ENCODE measurements at regions not wholly inside any gene's neighbourhood (a gene's known extent, or its start where the extent isn't known, plus 50 kb on each side); places are given as distances from the start of the nearest gene placed in this dataset.

DNA sequence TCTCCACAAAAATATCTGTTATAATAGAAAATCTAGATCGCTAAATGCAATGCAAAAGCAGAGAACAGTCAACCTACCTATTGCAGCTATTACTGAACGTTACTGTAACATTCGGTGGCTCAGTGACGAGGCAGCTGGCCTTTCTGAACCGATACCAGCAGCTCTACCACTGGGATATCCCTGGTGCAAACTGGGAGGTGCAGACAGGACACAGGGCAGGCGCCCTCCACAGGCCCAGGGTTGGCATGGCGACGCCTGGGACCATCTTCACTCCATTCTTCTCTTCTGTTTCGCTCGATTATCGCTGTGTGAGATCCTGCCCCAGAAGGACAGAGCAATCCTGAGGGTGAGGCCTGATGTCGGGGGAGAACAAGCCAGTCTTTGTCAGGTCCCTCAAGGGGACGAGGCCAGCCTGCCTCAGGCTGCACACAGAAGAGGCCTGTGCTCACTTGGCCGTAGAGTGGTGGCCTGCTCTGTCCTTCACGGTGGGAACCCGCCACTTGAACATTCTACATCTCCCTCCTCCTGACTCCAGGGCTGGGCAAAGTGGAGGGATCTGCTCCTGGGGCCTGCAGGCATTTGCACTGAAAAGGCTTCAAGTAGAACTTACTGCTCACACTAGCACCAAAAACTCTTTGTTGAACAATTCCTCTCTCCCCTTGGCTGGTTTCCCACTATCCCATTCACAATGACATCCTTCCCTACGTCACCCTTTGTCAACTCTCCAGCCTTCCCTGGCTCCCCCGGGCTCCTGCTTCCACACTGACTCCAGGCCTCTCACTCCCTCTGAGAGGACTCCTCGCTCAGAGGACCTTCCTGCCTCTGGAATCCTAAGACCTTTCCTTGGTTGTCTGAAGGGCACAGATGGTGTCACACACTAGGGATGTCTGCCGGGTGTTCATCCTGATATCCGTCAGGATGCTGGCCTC lies 49.7 kb downstream of the CYRIA start:
- no peak for DNase-seq

DNA sequence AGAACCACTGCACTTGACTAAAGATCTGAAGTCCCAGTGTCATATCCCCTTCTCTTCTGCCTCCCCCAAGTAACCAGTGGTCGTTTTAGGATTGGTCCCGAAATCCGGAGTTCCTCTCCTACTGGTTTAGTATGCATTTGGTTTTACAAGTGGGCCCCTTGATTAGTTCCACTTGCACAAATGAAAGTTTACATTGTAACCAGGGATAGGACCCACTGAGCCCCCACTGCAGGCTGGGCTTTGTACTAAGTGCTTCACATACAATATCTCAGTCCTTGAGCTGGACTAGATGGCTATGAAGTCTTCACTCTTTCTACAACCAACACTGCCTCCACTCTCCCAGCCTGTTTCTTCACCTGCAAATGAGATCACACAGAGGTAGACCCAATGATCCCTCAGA lies 50.4 kb downstream of the CYRIA start:
- no peak for DNase-seq

DNA sequence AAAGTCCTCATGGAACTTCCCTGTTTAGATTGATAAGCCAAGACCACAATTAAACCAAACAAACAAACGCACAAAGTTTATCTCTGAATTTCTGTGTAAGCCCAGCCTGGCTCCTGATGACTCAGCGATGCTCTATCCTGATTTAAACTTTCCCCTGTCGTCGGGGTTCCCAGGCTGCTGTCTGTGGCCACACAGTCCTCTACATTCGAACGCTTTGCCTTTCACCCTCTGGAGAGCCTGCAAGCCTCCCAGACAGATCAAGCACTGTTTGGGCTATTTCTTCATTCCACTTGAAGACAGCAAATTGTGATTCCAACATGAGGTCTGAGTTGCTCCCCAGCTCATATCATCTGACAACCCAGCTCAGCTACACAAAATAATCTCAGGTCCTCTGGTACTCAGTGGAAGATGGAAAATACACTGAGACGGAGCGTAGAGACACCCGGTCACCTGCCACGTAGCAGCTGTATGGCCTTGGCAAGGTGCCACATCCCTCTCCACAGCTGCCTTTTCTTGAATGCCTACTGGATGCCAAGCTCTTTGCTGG lies 51.2 kb downstream of the CYRIA start:
- DNase-seq = no peak

DNA sequence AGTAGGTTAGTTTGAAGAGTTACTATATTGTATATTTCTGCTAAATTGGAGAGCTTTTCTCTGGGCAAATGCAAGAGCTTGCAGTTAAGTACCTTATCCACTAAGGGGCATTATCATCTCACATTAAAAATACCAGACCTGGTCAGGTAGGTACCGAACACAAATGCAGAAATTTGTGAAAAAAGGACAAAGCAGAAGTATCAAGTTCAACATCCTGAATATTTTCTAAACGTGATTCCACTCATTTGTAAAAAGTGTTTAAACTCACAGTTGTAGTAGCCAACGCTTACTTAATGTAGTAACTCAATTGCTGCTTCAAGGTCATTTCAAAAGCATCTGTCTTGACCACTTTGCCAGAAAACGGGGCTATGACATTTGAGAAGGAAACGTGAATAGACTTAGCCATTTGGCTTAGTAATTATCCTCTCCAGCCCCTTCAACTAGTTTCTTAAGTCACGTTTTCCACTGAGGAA lies 52.1 kb downstream of the CYRIA start:
- DNase-seq = no peak

DNA sequence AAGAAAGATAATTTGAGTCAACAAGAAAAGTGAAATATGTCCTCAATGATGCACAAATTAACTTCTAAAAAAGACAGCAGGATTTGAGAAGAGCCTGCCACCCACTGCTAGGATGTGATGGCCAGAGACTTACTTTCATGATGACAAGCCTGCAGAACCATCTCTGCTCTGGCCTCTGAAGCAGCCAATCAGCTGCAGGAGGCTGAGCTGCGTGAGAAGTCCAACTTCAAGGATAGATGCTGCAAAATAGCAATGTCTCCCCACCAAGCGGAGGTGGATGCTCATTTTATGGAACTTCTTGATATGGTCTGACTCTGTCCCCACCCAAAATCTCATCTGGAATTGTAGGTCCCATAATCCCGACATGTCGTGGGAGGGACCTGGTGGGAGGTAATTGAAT lies 53.1 kb downstream of the CYRIA start:
- DNase-seq = no peak

DNA sequence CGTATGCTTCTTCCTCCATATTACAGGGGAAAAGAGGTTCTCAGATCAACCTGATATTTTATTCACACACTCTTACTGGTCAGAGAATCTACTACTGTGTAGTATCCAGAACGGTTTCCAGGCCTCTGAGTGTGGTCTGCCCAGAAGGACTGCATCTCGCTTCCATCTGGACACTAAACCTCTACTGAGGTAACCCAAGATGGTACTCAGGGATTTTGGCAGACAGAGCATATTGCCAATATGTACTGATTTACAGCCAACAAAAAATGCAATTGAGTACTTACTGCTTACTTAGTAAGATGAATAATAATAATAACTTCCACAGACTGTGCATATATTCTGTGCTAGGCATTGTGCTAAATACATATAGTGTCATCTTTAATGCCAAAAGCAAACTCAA lies 55.8 kb downstream of the CYRIA start:
- no peak for DNase-seq

DNA sequence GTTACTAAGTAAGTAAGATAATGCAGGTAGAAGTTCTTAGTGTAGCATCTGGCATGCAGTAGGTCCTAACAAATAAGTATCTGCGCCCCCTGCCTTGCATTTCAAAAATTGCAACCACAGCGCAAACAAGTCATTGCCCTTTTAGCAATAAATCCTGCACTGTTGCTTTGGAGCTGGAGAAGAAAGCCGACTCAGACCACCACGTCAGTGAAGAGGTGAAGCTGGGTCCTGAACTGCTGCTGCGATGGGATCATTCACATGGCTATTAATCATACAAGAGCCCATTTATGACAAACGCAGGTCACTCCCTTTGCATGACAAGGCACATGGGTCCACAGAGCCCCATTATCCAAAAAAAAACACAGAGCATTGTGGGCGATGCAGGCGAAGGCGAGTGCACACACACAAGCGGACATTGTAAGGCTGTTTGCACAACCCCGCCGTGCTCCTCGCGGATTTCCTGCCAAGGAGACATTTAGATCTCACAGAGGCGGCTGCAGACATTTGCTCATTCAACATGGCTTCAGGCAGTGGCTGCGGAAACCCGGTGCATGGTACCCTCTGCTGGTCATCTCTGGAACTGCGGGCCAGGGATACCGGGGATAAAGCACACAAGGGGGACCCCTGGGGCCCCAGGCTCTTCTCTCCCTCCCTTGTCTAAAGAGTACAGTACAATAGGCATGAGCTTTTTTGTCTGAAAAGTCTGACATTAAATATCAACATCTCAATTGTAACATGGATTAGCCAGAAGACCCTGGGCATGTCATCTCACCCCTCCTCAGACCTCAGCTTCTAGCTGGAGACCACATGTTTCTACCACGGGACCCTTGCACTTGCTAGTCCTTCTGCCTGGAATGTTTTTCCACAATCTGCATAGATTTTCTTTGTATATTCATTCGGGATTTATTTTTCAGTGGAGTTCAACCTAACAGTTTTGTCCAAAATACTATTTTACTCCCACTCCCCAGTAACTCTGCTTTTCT lies 56.7 kb downstream of the CYRIA start:
- peak; percentile 3 for DNase-seq

DNA sequence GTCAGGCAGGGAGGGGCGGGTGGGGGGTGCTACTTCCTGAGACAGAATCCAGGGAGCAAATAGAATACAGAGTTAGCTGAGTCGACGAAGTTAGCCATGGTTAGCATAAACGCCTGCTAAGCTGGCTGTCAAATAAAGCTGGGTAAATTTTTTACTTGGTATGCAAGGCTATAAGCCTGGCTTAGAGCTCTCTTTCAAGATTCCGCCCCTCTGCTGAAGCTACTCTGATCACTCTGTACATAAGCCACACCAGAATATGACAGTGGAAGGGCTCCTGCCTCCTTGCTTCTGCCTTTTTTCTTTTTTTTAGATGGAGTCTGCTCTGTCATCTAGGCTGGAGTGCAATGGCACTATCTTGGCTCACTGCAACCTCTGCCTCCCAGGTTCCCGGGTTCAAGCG lies 58.3 kb downstream of the CYRIA start:
- DNase-seq = no peak

DNA sequence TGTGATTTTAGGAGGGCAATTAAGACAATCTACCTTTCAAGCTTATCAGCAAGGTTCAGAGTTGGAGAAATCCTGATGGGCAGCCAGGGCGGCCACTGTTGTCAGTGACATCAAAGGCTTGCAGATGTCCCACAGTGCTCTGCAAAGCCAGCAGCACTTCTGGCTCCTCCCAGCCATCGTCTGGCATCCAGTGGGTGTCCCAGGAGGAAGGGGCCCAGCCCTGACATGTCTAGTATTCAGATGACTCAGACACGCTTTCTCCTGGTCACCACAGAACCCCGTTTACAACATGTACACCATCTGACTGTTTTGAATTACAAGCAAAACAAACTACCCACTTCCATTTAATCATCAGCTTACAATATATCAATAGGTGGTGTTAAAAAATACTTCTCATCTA lies 61.4 kb downstream of the CYRIA start:
- no peak for DNase-seq

DNA sequence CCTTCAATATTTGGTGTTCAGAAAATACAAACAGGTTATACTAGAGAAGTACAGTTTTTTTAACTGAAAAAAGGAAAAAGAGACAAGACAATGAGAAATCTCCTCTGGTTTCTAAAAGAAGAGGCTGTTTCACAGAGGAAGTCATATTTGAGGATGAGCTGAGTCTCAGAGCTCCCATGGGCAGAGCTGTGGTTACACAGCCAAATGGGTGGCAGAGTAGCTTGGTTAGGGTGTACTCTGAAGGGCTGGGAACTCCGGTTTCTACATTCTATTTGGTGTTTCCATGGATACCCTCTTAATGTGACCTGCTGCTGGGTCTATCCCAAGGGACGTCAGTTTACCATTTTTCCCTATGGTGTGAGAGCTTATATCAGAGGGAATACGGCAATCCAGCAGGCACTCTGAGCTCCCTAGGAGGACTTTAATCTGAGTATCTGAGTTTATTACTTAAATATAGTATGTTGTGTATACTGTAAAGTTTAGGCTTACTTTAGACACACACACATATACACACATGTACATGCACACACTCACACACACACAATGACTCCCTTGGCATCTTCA lies 74.2 kb downstream of the CYRIA start:
- no peak for DNase-seq

DNA sequence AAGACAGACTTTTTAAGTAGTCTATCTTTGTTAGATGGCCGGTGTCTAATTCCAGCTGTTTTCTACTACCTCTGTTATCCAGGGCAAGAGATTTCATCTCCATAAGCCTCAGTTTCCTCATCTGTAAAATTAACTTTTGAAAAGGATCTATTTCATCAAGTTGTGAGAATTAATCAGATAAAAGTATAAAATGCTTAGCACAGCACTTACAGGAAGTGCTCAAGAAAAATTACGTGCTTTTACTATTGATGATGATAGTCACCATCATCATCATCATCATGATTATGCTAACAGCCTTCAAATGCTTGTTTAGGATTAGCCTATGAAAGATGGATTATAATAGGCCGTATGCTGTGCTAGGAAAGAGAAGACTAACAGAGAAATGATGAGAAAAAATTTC lies 76.2 kb downstream of the CYRIA start:
- no peak for DNase-seq

DNA sequence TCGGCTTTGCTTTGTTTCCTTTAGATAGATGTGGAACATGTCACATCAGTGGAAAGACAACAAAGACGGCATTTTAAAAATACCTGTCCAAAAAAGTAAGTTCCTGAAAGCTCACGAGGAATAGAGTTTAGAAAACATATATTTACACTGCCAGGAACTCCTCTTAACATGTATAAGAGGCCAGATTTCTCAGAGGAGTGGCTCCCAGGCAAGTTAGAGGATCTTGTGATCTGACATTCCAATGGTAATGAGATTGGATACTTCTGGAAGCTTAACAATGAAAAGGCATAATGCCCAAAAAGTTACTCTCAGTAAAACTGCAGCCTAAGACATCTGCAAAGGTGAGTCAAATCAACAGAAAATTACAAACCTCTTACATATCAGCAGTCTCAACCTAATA lies 77.1 kb downstream of the CYRIA start:
- DNase-seq = no peak

DNA sequence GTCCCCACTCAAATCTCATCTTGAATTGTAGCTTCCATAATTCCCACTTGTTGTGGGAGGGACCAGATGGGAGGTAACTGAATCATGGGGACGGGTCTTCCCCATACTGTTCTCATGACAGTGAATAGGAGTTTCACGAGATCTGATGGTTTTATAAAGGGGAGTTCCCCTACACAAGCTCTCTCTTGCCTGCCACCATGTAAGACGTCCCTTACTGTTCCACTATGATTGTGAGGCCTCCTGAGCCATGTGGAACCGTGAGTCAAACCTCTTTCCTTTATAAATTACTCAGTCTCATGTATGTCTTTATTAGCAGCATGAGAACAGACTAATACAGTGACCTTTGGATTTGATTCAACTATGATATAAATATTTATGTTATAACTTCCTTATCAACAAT lies 78.0 kb downstream of the CYRIA start:
- no peak for DNase-seq

DNA sequence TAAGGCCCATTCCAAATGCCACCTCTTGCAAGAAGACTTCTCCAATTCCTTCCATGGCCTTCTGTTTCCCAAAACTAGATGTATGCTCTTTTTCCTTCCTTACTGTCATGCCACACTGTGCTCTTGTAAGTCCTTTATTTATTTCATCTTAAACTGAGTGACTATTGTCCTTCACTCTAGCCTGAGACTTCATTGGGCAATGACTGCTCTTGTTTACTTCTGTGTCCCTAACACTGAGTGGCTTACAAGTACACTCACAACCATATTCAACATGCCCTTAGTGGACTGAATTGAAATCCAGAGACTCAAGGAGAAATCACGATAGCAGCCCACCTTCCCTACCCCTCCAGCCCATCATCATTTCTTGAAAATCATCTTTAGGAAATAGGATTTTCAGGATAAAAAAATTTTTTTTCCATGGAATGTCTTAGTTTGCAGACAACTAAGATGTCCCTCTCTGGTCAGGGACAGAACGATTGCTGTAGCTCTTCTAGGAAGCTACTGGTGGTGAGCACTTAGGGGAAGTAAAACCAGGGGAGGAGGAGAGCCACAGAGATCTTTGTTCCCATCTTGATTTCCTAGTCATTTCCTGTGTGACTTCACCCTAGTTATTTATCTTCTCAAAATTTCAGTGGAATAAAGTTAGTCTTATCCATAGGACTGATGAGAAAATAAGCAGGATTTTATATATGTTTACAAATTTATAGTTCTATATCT lies 80.7 kb downstream of the CYRIA start:
- no peak for DNase-seq

DNA sequence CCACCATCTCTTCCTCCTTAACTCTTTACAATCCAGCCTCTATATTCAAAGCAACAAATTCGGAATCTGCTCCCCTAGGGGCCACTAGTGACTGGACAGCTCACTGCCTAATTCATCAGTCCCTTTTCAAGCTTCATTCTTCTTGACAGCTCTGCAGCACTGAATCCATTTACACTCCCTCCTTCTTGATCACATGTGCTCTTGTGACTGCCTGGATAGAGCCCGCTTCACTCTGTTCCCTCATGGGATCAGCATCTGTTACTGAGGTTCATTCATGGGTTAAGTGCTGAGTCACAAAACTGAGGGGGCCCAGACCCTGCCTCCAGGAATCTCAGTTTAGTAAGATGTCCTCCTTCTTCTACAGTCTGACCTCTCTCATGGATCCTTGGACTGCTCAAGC lies 81.5 kb downstream of the CYRIA start:
- no peak for DNase-seq

DNA sequence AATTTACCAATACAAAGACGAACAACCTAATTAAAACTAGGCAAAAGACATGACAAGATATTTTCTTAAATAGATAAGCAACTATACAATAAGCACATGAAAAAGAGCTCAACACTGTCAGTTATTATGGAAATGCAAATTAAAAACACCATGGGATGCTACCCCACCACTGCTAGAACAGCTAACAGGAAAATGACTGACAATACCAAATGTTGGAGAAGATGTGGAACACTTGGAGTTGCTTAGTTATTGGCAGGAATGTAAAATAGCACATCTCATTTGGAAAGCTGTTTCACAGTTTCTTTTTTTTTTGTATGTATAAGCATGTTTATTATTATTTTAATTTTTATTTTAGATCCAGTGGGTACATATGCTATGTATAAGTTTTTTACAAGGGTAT lies 84.4 kb downstream of the CYRIA start:
- no peak for DNase-seq

DNA sequence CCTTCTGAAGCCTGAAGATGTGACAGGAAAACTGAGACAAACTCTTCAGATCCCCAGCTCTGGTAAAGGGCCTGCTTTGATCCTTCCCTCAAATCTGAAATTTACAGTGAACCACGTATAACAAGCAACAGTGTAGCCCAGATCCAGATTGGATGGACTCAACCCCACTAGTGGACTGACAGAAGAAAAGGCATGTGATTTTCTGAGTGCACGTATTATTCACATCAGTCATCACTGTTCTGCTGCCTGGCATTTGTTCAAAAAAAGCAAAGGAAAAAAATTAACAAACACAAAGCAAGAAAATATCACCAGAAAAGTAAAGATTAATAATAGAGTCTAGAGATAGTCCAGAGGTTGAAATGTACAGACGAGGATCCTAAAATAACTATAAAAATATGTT lies 87.6 kb downstream of the CYRIA start:
- no peak for DNase-seq

DNA sequence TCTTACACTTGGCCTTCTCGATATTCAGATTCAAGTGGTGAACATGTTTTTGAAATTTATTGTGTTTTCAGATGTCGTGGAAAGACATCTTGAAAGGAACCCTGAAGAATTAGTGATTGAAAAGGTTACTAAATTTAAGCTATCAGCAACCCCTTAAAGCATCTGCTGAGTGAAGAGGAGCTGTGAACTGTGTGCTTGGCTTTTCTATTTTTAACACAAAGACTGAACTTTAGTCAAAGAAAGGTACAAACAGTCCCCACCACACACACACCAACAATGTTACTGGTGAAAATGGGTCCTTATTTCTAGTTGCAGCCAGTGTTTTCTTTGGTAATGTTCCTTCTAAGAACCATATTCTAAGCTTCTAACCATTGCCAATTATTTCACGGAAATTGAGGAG lies 95.1 kb downstream of the CYRIA start:
- DNase-seq = no peak

DNA sequence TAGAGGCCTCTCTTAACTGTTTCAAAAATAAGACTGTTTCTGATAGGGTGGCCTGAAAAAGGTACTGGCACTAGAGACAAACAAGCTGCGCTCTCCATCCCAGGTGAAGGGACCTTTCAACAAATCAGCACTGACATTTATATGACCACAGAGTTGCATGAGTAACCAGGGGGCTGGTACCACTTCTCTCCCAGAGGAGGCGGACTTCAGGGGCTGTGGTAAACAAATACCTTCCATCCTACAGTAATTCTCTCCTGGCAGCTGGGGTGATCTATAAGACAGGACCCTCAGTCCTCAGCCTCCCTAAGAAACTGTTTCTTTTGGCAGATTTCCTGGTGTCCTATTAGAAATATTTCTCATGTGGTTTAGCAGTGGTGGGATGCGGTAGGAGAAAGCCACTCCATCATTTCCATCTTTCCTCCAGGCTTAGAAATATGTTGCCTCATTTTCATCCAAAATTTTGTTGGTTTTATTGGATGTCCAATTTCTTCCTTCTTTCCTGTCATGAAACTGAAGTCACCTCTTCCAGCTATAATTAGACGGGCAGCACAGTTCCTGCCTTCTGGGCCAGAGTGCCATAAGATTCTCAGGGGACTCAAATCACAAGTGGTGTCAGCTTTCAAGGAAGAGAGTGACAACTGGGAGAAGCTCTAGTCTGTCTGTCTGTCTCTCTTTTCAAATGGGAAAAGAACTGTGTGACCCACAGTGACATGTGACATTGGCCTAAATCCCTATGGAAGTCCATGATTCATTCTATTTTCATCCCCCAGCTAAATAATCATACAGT lies 96.4 kb downstream of the CYRIA start:
- DNase-seq = no peak

DNA sequence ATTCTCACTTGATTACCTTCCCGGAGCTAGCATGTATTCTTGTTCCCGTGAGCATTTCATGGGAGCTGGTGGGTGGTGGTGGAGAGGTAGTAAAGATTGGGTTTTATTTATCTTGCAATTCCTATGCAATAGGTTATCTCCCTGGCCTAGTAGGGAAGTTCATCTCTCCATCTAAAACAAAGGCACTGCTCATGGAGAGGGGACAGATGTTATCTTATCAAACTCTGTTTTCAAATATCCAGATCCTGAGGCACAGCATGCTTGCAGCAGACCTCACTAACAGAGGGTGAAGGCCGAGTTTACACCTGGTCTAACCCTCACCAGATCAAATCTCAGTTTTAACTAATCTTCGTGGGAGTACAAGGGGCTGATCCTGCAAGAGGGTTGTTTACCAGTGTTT lies 98.9 kb downstream of the CYRIA start:
- no peak for DNase-seq

DNA sequence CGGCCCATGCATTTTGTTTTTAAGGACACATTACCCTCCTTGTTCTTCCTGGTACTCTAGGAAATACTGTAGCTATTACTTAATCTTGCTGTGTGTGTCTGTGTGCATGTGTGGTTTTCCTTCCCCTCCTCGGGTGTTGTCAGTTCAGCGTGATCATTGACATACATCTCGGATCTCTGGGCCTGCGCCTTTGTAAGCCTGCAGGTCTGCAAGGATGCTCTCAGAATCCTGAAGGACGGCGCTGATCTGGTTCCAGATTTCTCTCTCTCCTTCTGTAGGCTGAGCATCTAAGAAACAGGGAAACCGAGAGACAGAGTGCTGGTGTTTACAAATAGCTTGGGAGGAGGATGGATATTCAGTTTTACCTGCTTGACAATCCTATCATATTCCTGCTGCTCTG lies 100.2 kb downstream of the CYRIA start:
- DNase-seq = no peak

DNA sequence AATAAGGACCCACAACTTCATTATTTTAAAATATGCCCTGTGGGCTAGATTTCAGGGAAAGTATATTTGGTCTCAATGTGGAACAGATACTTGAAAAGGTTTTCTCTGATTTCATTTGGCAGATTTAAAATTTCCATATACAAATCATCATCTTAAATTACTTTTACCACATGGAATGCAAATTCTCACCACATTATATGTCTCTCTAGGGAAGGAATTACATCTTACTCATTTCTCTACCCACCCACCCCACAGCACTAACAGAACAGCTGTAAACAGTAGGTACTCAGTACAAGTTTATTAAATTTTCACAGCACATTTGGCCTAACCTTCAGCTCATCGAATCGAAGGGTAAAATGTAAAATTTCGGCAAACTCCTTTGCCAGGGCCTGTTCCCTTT lies 104.0 kb downstream of the CYRIA start:
- no peak for DNase-seq
